Liver (tissue), 8 donors: ENCODE measurements at regions not wholly inside any gene's neighbourhood (a gene's known extent, or its start where the extent isn't known, plus 50 kb on each side); places are given as distances from the start of the nearest gene placed in this dataset.

Source experiments
- DNase-seq: peaks from one replicate; pipeline ENCODE4 v3.0.0-alpha.2; 2017; ENCODE audit warnings: low spot score
- H3K27ac ChIP-seq, 2 donors: one replicate each; pipeline ENCODE4 v1.7.0; 2013; ENCODE audit warnings: inconsistent platforms in 2 of 2, low read length in 2 of 2, control low read depth in 1 of 2, low read depth in 1 of 2, mild to moderate bottlenecking in 1 of 2
- H3K27me3 ChIP-seq, 4 donors: one replicate each; pipeline versions ENCODE4 v1.6.1 to v1.7.0; 2013; ENCODE audit warnings: low read length in 3 of 4, inconsistent platforms in 1 of 4, mild to moderate bottlenecking in 1 of 4, moderate library complexity in 1 of 4; ENCODE audit not compliant: control insufficient read depth in 4 of 4, insufficient read depth in 4 of 4
- H3K36me3 ChIP-seq, 4 donors: one replicate each; pipeline versions ENCODE4 v1.6.1 to v1.7.0; 2013; ENCODE audit warnings: low read length in 3 of 4, mild to moderate bottlenecking in 3 of 4, low read depth in 1 of 4, moderate library complexity in 1 of 4; ENCODE audit not compliant: control insufficient read depth in 4 of 4, insufficient read depth in 3 of 4
- H3K4me1 ChIP-seq, 4 donors: one replicate each; pipeline versions ENCODE4 v1.6.1 to v1.7.0; 2013; ENCODE audit warnings: low read length in 3 of 4, mild to moderate bottlenecking in 3 of 4, moderate library complexity in 1 of 4; ENCODE audit not compliant: control insufficient read depth in 4 of 4, insufficient read depth in 4 of 4
- H3K4me3 ChIP-seq, 3 donors: one replicate each; pipeline versions ENCODE4 v1.6.1 to v1.7.0; 2013; ENCODE audit warnings: low read length in 3 of 3, control low read depth in 1 of 3, low read depth in 1 of 3, mild to moderate bottlenecking in 1 of 3
- H3K9ac ChIP-seq, 2 donors: one replicate each; pipeline ENCODE4 v1.7.0; 2013; ENCODE audit warnings: low read length in 2 of 2, mild to moderate bottlenecking in 2 of 2, moderate library complexity in 2 of 2, control low read depth in 1 of 2, low read depth in 1 of 2
- H3K9me3 ChIP-seq, 4 donors: one replicate each; pipeline versions ENCODE4 v1.6.1 to v1.7.0; 2013; ENCODE audit warnings: low read length in 3 of 4; ENCODE audit not compliant: control insufficient read depth in 4 of 4
- CTCF ChIP-seq: fragments of 150-350 bp; IDR thresholded peaks from 2 replicates; pipeline ENCODE4 v1.5.1; 2017; ENCODE audit warnings: improper control_type of control experiment, low read depth, low read length; ENCODE audit not compliant: missing input control
- EGR1 ChIP-seq, 2 donors: IDR thresholded peaks; 2 replicates each; pipeline ENCODE4 v1.6.1; 2016 to 2018; ENCODE audit warnings: antibody characterized with exemption in 2 of 2, low read depth in 2 of 2
- FOXA1 ChIP-seq: IDR thresholded peaks from 2 replicates; pipeline ENCODE4 v1.6.1; 2016; ENCODE audit warnings: antibody characterized with exemption
- FOXA2 ChIP-seq: IDR thresholded peaks from 2 replicates; pipeline ENCODE4 v1.6.1; 2016; ENCODE audit warnings: antibody characterized with exemption
- GABPA ChIP-seq, 2 donors: IDR thresholded peaks in 1 of 2; conservative IDR thresholded peaks in 1 of 2; 2 replicates each; pipeline ENCODE4 v1.6.1; 2016; ENCODE audit warnings: antibody characterized with exemption in 2 of 2, mild to moderate bottlenecking in 1 of 2, moderate library complexity in 1 of 2
- HNF4A ChIP-seq, 2 donors: conservative IDR thresholded peaks; 2 replicates each; pipeline ENCODE4 v1.6.1; 2016; ENCODE audit warnings: antibody characterized with exemption in 2 of 2, mild to moderate bottlenecking in 2 of 2
- HNF4G ChIP-seq: IDR thresholded peaks from 2 replicates; pipeline ENCODE4 v1.6.1; 2016; ENCODE audit warnings: antibody characterized with exemption
- JUND ChIP-seq, 2 donors: IDR thresholded peaks; 2 replicates each; pipeline ENCODE4 v1.6.1; 2016; ENCODE audit warnings: antibody characterized with exemption in 2 of 2
- MAX ChIP-seq: IDR thresholded peaks from 2 replicates; pipeline ENCODE4 v1.6.1; 2016; ENCODE audit warnings: antibody characterized with exemption
- NR2F2 ChIP-seq: IDR thresholded peaks from 2 replicates; pipeline ENCODE4 v1.6.1; 2016; ENCODE audit warnings: antibody characterized with exemption
- RAD21 ChIP-seq, 2 donors: IDR thresholded peaks; 2 replicates each; pipeline ENCODE4 v1.6.1; 2016; ENCODE audit warnings: antibody characterized with exemption in 2 of 2, mild to moderate bottlenecking in 2 of 2
- REST ChIP-seq: IDR thresholded peaks from 2 replicates; pipeline ENCODE4 v1.6.1; 2016; ENCODE audit warnings: antibody characterized with exemption, mild to moderate bottlenecking
- RXRA ChIP-seq, 2 donors: IDR thresholded peaks; 2 replicates each; pipeline ENCODE4 v1.6.1; 2017 to 2018; ENCODE audit warnings: antibody characterized with exemption in 2 of 2, mild to moderate bottlenecking in 1 of 2
- SP1 ChIP-seq: IDR thresholded peaks from 2 replicates; pipeline ENCODE4 v1.6.1; 2018; ENCODE audit warnings: antibody characterized with exemption, mild to moderate bottlenecking
- TAF1 ChIP-seq: conservative IDR thresholded peaks from 2 replicates; pipeline ENCODE4 v1.6.1; 2016; ENCODE audit warnings: antibody characterized with exemption, mild to moderate bottlenecking
- YY1 ChIP-seq: IDR thresholded peaks from 2 replicates; pipeline ENCODE4 v1.6.1; 2016; ENCODE audit warnings: antibody characterized with exemption, mild to moderate bottlenecking
- ZBTB33 ChIP-seq: IDR thresholded peaks from 2 replicates; pipeline ENCODE4 v1.6.1; 2016; ENCODE audit warnings: antibody characterized with exemption
- WGBS: extraction: QIAGEN DNeasy Blood & Tissue Kit; methylation state at CpG from one replicate; pipeline ENCODE4 v1.1.7; 2013; 5-methylcytosine and 5-hydroxymethylcytosine counted together
- TF ChIP-seq, protein P1 (sequence below): IDR thresholded peaks from 2 replicates; pipeline ENCODE4 v1.6.1; 2016; ENCODE audit warnings: antibody characterized with exemption
- donor health status: healthy.
- donor health status: healthy.
- donor health status: healthy.
- donor health status: healthy.
- donor health status: healthy.

DNA sequence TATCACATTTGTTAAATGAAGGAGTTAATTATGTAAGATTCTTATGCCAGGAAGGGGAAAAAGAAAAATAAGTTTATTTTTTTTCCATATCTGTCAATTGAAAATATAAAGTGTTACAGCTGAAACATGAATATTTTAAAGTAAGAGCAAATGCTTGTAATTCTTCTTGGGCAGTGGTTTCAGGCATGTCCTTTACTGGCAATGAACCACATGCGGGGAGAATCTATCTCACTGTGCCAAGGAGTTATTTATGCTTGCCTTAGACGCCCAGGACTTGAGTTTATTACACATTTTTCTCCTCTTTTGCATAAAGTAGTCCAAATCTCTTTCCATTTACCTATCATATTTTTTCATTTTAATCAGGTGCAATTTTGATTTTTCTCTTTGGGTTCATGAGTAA, 207.8 kb upstream of the NRIP1 start:
- H3K36me3 ChIP-seq: no peaks in the 10 kb centered on the region
- no peaks in the 10 kb centered on the region for H3K9me3 ChIP-seq
- no peak overlapping the region for H3K4me3 ChIP-seq
- no peak overlapping the region for H3K27ac ChIP-seq
- H3K9ac ChIP-seq: no peak overlapping the region
- no peak for DNase-seq
- H3K27me3 ChIP-seq: no peaks in the 10 kb centered on the region
- 71% methylated on average over 2 of the region's 2 CpGs for WGBS
- no peak for TF ChIP-seq EGR1 (IDR thresholded peaks at IDR 0.05; ENCODE audit: low read depth in 2 of 2)
- no peak for TF ChIP-seq SP1
- no peak for TF ChIP-seq HNF4G
- no peak for TF ChIP-seq MAX
- TF ChIP-seq CTCF: no peak
- TF ChIP-seq, protein P1, sequence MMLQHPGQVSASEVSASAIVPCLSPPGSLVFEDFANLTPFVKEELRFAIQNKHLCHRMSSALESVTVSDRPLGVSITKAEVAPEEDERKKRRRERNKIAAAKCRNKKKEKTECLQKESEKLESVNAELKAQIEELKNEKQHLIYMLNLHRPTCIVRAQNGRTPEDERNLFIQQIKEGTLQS: no peak
- no peak for TF ChIP-seq YY1
- TF ChIP-seq ZBTB33: no peak
- no peak for TF ChIP-seq HNF4A (conservative IDR thresholded peaks at IDR 0.05)
- TF ChIP-seq TAF1: no peak
- no peak for TF ChIP-seq RAD21 (IDR thresholded peaks at IDR 0.05)
- no peak for TF ChIP-seq RXRA (IDR thresholded peaks at IDR 0.05)
- TF ChIP-seq GABPA (IDR thresholded peaks at IDR 0.05 in 1 of 2, conservative IDR thresholded peaks at IDR 0.05 in 1 of 2): no peak
- TF ChIP-seq NR2F2: no peak
- no peak for TF ChIP-seq JUND (IDR thresholded peaks at IDR 0.05)
- no peak for TF ChIP-seq FOXA1
- TF ChIP-seq REST: no peak
- TF ChIP-seq FOXA2: no peak
- no peaks in the 10 kb centered on the region for H3K4me1 ChIP-seq

DNA sequence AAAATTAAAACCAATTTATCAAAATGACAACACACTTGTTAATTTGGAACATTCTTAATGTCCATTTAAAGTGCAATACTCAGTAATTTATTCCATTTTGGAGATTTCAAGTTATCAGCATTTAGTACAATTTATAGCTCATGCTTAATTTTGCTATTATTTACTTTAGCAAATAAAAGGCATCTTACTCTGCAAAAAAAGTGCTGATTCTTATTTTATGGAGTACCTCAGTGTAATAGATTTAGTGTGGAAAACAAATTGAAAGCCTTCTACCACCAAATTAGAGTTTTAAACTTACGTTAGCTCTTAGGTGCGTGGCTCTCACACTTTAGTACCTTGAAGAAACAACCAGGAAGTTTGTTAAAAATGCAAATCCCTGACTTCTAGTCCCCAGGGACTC, 208.4 kb upstream of the NRIP1 start:
- Histone ChIP-seq H3K4me3 (no peak overlapping the region), H3K4me1 (no peaks in the 10 kb centered on the region), H3K9me3 (no peaks in the 10 kb centered on the region), H3K9ac (no peak overlapping the region), H3K27me3 (no peaks in the 10 kb centered on the region), H3K36me3 (no peaks in the 10 kb centered on the region), H3K27ac (no peak overlapping the region)
- no peak for DNase-seq
- 99% methylated on average over 2 of the region's 2 CpGs for WGBS
- TF ChIP-seq RXRA (IDR thresholded peaks at IDR 0.05) (no peak), YY1 (no peak), ZBTB33 (no peak), EGR1 (IDR thresholded peaks at IDR 0.05; ENCODE audit: low read depth in 2 of 2) (no peak), HNF4A (conservative IDR thresholded peaks at IDR 0.05) (no peak), FOXA1 (no peak), RAD21 (IDR thresholded peaks at IDR 0.05) (no peak), MAX (no peak)
